Breast epithelium (tissue), 3 donors: ENCODE measurements at regions not wholly inside any gene's neighbourhood (a gene's known extent, or its start where the extent isn't known, plus 50 kb on each side); places are given as distances from the start of the nearest gene placed in this dataset.

Source experiments
- POLR2A ChIP-seq: fragments of 450-650 bp; IDR thresholded peaks from one replicate; pipeline ENCODE4 v1.6.1; 2016; ENCODE audit warnings: antibody characterized with exemption, mild to moderate bottlenecking, moderate library complexity
- TF ChIP-seq, protein P1 (sequence below), 3 donors: fragments of 450-650 bp; IDR thresholded peaks; one replicate each; pipeline ENCODE4 v1.5.1; 2016 to 2017; ENCODE audit warnings: antibody characterized with exemption in 3 of 3, mild to moderate bottlenecking in 3 of 3, moderate library complexity in 3 of 3

- TF ChIP-seq, protein P1, sequence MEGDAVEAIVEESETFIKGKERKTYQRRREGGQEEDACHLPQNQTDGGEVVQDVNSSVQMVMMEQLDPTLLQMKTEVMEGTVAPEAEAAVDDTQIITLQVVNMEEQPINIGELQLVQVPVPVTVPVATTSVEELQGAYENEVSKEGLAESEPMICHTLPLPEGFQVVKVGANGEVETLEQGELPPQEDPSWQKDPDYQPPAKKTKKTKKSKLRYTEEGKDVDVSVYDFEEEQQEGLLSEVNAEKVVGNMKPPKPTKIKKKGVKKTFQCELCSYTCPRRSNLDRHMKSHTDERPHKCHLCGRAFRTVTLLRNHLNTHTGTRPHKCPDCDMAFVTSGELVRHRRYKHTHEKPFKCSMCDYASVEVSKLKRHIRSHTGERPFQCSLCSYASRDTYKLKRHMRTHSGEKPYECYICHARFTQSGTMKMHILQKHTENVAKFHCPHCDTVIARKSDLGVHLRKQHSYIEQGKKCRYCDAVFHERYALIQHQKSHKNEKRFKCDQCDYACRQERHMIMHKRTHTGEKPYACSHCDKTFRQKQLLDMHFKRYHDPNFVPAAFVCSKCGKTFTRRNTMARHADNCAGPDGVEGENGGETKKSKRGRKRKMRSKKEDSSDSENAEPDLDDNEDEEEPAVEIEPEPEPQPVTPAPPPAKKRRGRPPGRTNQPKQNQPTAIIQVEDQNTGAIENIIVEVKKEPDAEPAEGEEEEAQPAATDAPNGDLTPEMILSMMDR (IDR thresholded peaks at IDR 0.05): no peak
- no peak for TF ChIP-seq POLR2A
Measured at GRCh38 chr12:102611995-102612394, 131.6 kb upstream of the IGF1 start.
